ENCODE measurements at regions not wholly inside any gene's neighbourhood (a gene's known extent, or its start where the extent isn't known, plus 50 kb on each side); places are given as distances from the start of the nearest gene placed in this dataset.

DNA sequence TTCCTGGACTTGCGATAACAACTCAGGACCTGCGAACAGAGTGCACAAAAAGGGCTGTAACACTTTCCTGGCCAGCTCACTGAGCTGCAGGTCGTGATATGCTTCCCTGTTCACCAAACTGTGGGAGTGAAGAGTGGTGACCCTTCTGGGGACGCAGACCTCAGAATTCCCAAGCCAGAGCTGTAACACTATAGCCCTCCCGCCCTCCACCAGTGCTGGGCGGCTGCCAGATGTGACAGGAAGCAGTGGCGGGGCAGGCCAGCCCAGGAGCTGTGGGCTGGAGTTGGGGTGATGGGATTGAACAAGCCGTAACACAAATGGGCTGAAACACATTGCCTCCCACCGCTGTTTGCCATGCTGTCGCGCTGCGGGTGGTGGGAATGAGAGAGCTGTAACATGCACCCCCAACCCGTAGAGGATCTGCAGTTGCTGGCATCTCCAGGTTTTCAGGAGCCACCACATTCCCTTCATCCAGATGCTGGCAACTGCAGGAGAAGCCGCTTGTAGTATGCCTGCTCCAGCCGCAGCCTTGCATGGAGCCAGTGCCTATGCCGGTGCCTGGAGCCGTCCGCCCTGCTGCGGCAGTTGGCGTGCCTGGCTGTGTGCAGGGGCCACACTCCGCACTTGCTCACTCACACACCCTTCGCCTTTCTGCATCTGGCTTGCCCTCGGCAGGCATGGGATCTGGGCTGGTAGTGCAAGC, 145.8 kb downstream of the GPCPD1 start:
- H3T11ph ChIP-seq (ENCODE audit: low read length) = no peak overlapping the region
- H2BK15ac ChIP-seq (ENCODE audit: low read depth, low read length) = no peak overlapping the region
- H3K79me1 ChIP-seq (ENCODE audit: insufficient read depth, low read depth, low read length, poor library complexity, severe bottlenecking) = no peaks in the 10 kb centered on the region
- H4K8ac ChIP-seq (replicated peaks; ENCODE audit: insufficient read length, low read depth, low read length) = no peak overlapping the region
- H3K14ac ChIP-seq (ENCODE audit: insufficient read depth, low read length) = no peak overlapping the region; the same call in 1 of the 2 replicates
- H3K27me3 ChIP-seq (ENCODE audit: insufficient read depth, low read length) = no peaks in the 10 kb centered on the region
- no peak overlapping the region for H3K4ac ChIP-seq (ENCODE audit: low read depth, low read length)
- H4K91ac ChIP-seq (ENCODE audit: insufficient read length, low read depth, low read length) = no peak overlapping the region
- no peaks in the 10 kb centered on the region for H3K23me2 ChIP-seq (ENCODE audit: insufficient read length, low read depth, low read length, poor library complexity, severe bottlenecking)
- no peak overlapping the region for H2BK5ac ChIP-seq (ENCODE audit: insufficient read length, low read length)
- H2AK5ac ChIP-seq (ENCODE audit: insufficient read length, low read length) = no peak overlapping the region
- no peak overlapping the region for H3K23ac ChIP-seq (ENCODE audit: insufficient read length, low read depth, low read length)
- TF ChIP-seq, protein P1, sequence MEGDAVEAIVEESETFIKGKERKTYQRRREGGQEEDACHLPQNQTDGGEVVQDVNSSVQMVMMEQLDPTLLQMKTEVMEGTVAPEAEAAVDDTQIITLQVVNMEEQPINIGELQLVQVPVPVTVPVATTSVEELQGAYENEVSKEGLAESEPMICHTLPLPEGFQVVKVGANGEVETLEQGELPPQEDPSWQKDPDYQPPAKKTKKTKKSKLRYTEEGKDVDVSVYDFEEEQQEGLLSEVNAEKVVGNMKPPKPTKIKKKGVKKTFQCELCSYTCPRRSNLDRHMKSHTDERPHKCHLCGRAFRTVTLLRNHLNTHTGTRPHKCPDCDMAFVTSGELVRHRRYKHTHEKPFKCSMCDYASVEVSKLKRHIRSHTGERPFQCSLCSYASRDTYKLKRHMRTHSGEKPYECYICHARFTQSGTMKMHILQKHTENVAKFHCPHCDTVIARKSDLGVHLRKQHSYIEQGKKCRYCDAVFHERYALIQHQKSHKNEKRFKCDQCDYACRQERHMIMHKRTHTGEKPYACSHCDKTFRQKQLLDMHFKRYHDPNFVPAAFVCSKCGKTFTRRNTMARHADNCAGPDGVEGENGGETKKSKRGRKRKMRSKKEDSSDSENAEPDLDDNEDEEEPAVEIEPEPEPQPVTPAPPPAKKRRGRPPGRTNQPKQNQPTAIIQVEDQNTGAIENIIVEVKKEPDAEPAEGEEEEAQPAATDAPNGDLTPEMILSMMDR (conservative IDR thresholded peaks at IDR 0.05) = no peak
- Mint-ChIP-seq H3K9me3 (peaks cover 8 to 14% of the 10 kb centered on the region in 2 experiments; a peak in 4 of 5 replicates), H3K27ac (no peak overlapping the region), H3K4me1 (peaks cover 3 to 5% of the 10 kb centered on the region in 2 experiments), H3K36me3 (ENCODE audit: insufficient read depth in 1 of 3, low read depth in 3 of 3) (peaks cover 0 to 3% (median 0%) of the 10 kb centered on the region in 3 experiments; a peak in 1 of 7 replicates), H3K27me3 (ENCODE audit: low read depth) (peaks cover 10% of the 10 kb centered on the region), H3K4me3 (no peak overlapping the region)
- no peak overlapping the region for H4K5ac ChIP-seq (ENCODE audit: insufficient read length, low read depth, low read length)
- H3K56ac ChIP-seq (ENCODE audit: insufficient read length, low read depth, low read length) = no peak overlapping the region
- H2BK20ac ChIP-seq (ENCODE audit: low read depth, low read length, poor library complexity, severe bottlenecking) = no peak overlapping the region
- H3K9me3 ChIP-seq (ENCODE audit: control insufficient read depth, low read depth, low read length) = peaks cover 7% of the 10 kb centered on the region
- no peak overlapping the region for H3K27ac ChIP-seq (ENCODE audit: insufficient read length, low read depth, low read length)
- H3K9ac ChIP-seq (ENCODE audit: extremely low read depth, insufficient read length, low read length) = no peak overlapping the region
- no peak overlapping the region for H3K18ac ChIP-seq (ENCODE audit: insufficient read length, low read depth, low read length)
- no peak overlapping the region for H3K4me2 ChIP-seq (ENCODE audit: insufficient read depth, insufficient read length, low read length)
- no peak overlapping the region for H2AFZ ChIP-seq (ENCODE audit: low read length)
- no peak overlapping the region for H2BK12ac ChIP-seq (ENCODE audit: insufficient read length, low read depth, low read length)
- no peaks in the 10 kb centered on the region for H3K79me2 ChIP-seq (ENCODE audit: insufficient read depth, low read length)
- no peak for DNase-seq
- WGBS (ENCODE audit: extremely low coverage, insufficient read length, low lambda C conversion rate) = no CpG with 5 or more reads among the region's 23 CpGs
- H2BK120ac ChIP-seq (ENCODE audit: low read depth, low read length, poor library complexity, severe bottlenecking) = no peak overlapping the region
- no peaks in the 10 kb centered on the region; the same call in 1 of the 2 replicates for H3K4me1 ChIP-seq (ENCODE audit: insufficient read depth, low read length)
- H4K20me1 ChIP-seq (ENCODE audit: control insufficient read depth, insufficient read depth, insufficient read length) = no peaks in the 10 kb centered on the region

Data from H9 (cell line).